Tibial nerve (tissue), 4 donors: ENCODE measurements at regions not wholly inside any gene's neighbourhood (a gene's known extent, or its start where the extent isn't known, plus 50 kb on each side); places are given as distances from the start of the nearest gene placed in this dataset.

Experiments
- DNase-seq, 2 donors: peaks; one replicate each; pipeline ENCODE4 v3.0.0-alpha.2; 2019; ENCODE audit warnings: low spot score in 2 of 2
- H3K27ac ChIP-seq, 4 donors: fragments of 200-600 bp; sonication (generic) in 3 of 4; one replicate each; pipeline ENCODE4 v1.5.1; 2017 to 2019; ENCODE audit warnings: mild to moderate bottlenecking in 1 of 4
- H3K27me3 ChIP-seq, 2 donors: fragments of 200-600 bp; sonication (generic) in 1 of 2; one replicate each; pipeline versions ENCODE4 v1.5.1 to v1.6.0; 2017 to 2019
- H3K36me3 ChIP-seq, 3 donors: fragments of 200-600 bp; sonication (generic); one replicate each; pipeline ENCODE4 v1.5.1; 2018 to 2019
- H3K4me1 ChIP-seq, 4 donors: fragments of 200-600 bp; sonication (generic) in 3 of 4; one replicate each; pipeline ENCODE4 v1.5.1; 2017 to 2019
- H3K4me3 ChIP-seq, 4 donors: fragments of 200-600 bp; sonication (generic) in 3 of 4; one replicate each; pipeline ENCODE4 v1.5.1; 2017 to 2019; ENCODE audit warnings: mild to moderate bottlenecking in 1 of 4, moderate library complexity in 1 of 4
- H3K9me3 ChIP-seq, 4 donors: fragments of 200-600 bp; sonication (generic) in 3 of 4; one replicate each; pipeline ENCODE4 v1.5.1; 2017 to 2019
- CTCF ChIP-seq, 5 experiments: fragments of 200-600 bp in 3 of 5; fragments of 450-650 bp in 2 of 5; sonication (generic) in 3 of 5; IDR thresholded peaks; one replicate each; pipeline ENCODE4 v1.5.1; 2016 to 2019; ENCODE audit warnings: antibody characterized with exemption in 5 of 5, mild to moderate bottlenecking in 3 of 5, moderate library complexity in 2 of 5
- EP300 ChIP-seq, 2 donors: sonication (generic); formaldehyde crosslinking; IDR thresholded peaks; one replicate each; pipeline ENCODE4 v1.6.1; 2017; ENCODE audit warnings: antibody characterized with exemption in 2 of 2, mild to moderate bottlenecking in 1 of 2
- POLR2A ChIP-seq, 2 donors: fragments of 450-650 bp; IDR thresholded peaks; one replicate each; pipeline ENCODE4 v1.6.1; 2017; ENCODE audit warnings: antibody characterized with exemption in 2 of 2, mild to moderate bottlenecking in 2 of 2, moderate library complexity in 2 of 2
- WGBS, 2 donors: methylation state at CpG; one replicate each; pipeline ENCODE4 v1.1.5; 2018; 5-methylcytosine and 5-hydroxymethylcytosine counted together

GRCh38 chr3:76933245-76933644 lies 106.7 kb upstream of the ROBO2 start:
- TF ChIP-seq CTCF (IDR thresholded peaks at IDR 0.05): no peak
- TF ChIP-seq POLR2A (IDR thresholded peaks at IDR 0.05): no peak
- TF ChIP-seq EP300 (IDR thresholded peaks at IDR 0.05): no peak
- Histone ChIP-seq H3K4me1 (no peaks in the 10 kb centered on the region), H3K27me3 (no peaks in the 10 kb centered on the region), H3K36me3 (no peaks in the 10 kb centered on the region), H3K4me3 (no peak overlapping the region), H3K27ac (no peak overlapping the region), H3K9me3 (no peaks in the 10 kb centered on the region)
- 0 to 85% methylated on average over 1 of the region's 1 CpG for WGBS, 2 donors
- DNase-seq: no peak

- H3K4me3 ChIP-seq: no peak overlapping the region
- H3K36me3 ChIP-seq: no peaks in the 10 kb centered on the region
- no peak overlapping the region for H3K27ac ChIP-seq
- no peaks in the 10 kb centered on the region for H3K9me3 ChIP-seq
- H3K27me3 ChIP-seq: no peaks in the 10 kb centered on the region
- TF ChIP-seq CTCF (IDR thresholded peaks at IDR 0.05): no peak
- TF ChIP-seq EP300 (IDR thresholded peaks at IDR 0.05): no peak
- no peak for TF ChIP-seq POLR2A (IDR thresholded peaks at IDR 0.05)
- DNase-seq: no peak
- H3K4me1 ChIP-seq: no peaks in the 10 kb centered on the region
These were observed 100.9 kb upstream of the ROBO2 start for GRCh38 chr3:76938962-76939361.

- no peak for TF ChIP-seq POLR2A (IDR thresholded peaks at IDR 0.05)
- TF ChIP-seq EP300 (IDR thresholded peaks at IDR 0.05): no peak
- no peak for TF ChIP-seq CTCF (IDR thresholded peaks at IDR 0.05)
- DNase-seq: no peak
- H3K4me1 ChIP-seq: no peaks in the 10 kb centered on the region
- H3K27ac ChIP-seq: no peak overlapping the region
- H3K27me3 ChIP-seq: no peaks in the 10 kb centered on the region
- H3K36me3 ChIP-seq: no peaks in the 10 kb centered on the region
- H3K4me3 ChIP-seq: no peak overlapping the region
- 83 to 87% methylated on average over 15 of the region's 15 CpGs for WGBS, 2 donors
- no peaks in the 10 kb centered on the region for H3K9me3 ChIP-seq
These were observed 99.6 kb upstream of the ROBO2 start for GRCh38 chr3:76940181-76940770.

- WGBS, 2 donors: 88 to 92% methylated on average over 4 of the region's 4 CpGs
- Histone ChIP-seq H3K27ac (no peak overlapping the region), H3K27me3 (no peaks in the 10 kb centered on the region), H3K9me3 (no peaks in the 10 kb centered on the region), H3K4me3 (no peak overlapping the region), H3K36me3 (no peaks in the 10 kb centered on the region), H3K4me1 (no peaks in the 10 kb centered on the region)
- TF ChIP-seq CTCF (IDR thresholded peaks at IDR 0.05) (no peak), EP300 (IDR thresholded peaks at IDR 0.05) (no peak), POLR2A (IDR thresholded peaks at IDR 0.05) (no peak)
- no peak for DNase-seq
These were observed 98.5 kb upstream of the ROBO2 start for GRCh38 chr3:76941376-76941775.

DNA sequence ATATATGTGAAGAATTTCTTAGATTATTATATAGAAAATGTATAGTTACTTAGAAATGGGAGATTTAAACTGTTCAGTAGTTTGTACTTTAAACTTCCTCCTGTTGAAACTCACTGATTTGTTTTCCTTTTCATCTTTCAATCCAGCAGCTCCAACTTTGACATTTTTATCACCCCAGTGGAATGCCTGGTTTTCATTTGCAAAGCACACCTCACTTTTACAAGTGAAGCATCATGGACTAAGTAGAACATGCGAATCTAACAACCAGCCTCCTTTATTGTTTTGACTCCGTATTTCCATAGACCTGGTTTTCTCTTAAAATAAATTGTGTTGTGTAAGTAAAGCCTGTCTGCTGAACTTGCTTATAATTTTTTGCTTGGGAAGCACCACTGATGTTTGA lies 97.8 kb upstream of the ROBO2 start:
- DNase-seq: no peak
- no peak overlapping the region for H3K4me3 ChIP-seq
- H3K36me3 ChIP-seq: no peaks in the 10 kb centered on the region
- no peak overlapping the region for H3K27ac ChIP-seq
- WGBS, 2 donors: 77 to 80% methylated on average over 2 of the region's 2 CpGs
- TF ChIP-seq EP300 (IDR thresholded peaks at IDR 0.05) (no peak), CTCF (IDR thresholded peaks at IDR 0.05) (no peak), POLR2A (IDR thresholded peaks at IDR 0.05) (no peak)
- H3K9me3 ChIP-seq: no peaks in the 10 kb centered on the region
- H3K27me3 ChIP-seq: no peaks in the 10 kb centered on the region
- no peaks in the 10 kb centered on the region for H3K4me1 ChIP-seq
